ENCODE measurements at regions not wholly inside any gene's neighbourhood (a gene's known extent, or its start where the extent isn't known, plus 50 kb on each side); places are given as distances from the start of the nearest gene placed in this dataset.

- no peak overlapping the region for H3K4me3 ChIP-seq (replicated peaks; ENCODE audit: insufficient read depth, low read length)
- no peak overlapping the region for H3K27ac ChIP-seq (replicated peaks)
- TF ChIP-seq POLR2AphosphoS5 (IDR thresholded peaks at IDR 0.05; ENCODE audit: low read depth), result no peak
- TF ChIP-seq SPI1 (IDR thresholded peaks at IDR 0.05; ENCODE audit: borderline replicate concordance, low read depth), result no peak
- TF ChIP-seq, protein P1, sequence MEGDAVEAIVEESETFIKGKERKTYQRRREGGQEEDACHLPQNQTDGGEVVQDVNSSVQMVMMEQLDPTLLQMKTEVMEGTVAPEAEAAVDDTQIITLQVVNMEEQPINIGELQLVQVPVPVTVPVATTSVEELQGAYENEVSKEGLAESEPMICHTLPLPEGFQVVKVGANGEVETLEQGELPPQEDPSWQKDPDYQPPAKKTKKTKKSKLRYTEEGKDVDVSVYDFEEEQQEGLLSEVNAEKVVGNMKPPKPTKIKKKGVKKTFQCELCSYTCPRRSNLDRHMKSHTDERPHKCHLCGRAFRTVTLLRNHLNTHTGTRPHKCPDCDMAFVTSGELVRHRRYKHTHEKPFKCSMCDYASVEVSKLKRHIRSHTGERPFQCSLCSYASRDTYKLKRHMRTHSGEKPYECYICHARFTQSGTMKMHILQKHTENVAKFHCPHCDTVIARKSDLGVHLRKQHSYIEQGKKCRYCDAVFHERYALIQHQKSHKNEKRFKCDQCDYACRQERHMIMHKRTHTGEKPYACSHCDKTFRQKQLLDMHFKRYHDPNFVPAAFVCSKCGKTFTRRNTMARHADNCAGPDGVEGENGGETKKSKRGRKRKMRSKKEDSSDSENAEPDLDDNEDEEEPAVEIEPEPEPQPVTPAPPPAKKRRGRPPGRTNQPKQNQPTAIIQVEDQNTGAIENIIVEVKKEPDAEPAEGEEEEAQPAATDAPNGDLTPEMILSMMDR (IDR thresholded peaks at IDR 0.05; ENCODE audit: insufficient read depth, low read length), result no peak
- no peak for TF ChIP-seq GABPA (IDR thresholded peaks at IDR 0.05; ENCODE audit: low read depth)
- no peak for TF ChIP-seq REST (IDR thresholded peaks at IDR 0.05; ENCODE audit: insufficient replicate concordance, low read depth)
- no peak for DNase-seq (ENCODE audit: low read depth in 1 of 2, low spot score in 1 of 2)
- H3K27me3 ChIP-seq (ENCODE audit: insufficient read depth, poor library complexity, severe bottlenecking), result peaks cover 2% of the 10 kb centered on the region
Measured at GRCh38 chr1:105655032-105655431, 1401.4 kb upstream of the PRMT6 start.

- no peak for DNase-seq (ENCODE audit: low read depth in 1 of 2, low spot score in 1 of 2)
- H3K4me3 ChIP-seq (replicated peaks; ENCODE audit: insufficient read depth, low read length), result no peak overlapping the region
- no peaks in the 10 kb centered on the region for H3K27me3 ChIP-seq (ENCODE audit: insufficient read depth, poor library complexity, severe bottlenecking)
- TF ChIP-seq, protein P1 (IDR thresholded peaks at IDR 0.05; ENCODE audit: insufficient read depth, low read length), result no peak
- TF ChIP-seq POLR2AphosphoS5 (IDR thresholded peaks at IDR 0.05; ENCODE audit: low read depth), result no peak
- H3K27ac ChIP-seq (replicated peaks), result no peak overlapping the region
Measured at GRCh38 chr1:105664495-105664894, 1392.0 kb upstream of the PRMT6 start.

DNA sequence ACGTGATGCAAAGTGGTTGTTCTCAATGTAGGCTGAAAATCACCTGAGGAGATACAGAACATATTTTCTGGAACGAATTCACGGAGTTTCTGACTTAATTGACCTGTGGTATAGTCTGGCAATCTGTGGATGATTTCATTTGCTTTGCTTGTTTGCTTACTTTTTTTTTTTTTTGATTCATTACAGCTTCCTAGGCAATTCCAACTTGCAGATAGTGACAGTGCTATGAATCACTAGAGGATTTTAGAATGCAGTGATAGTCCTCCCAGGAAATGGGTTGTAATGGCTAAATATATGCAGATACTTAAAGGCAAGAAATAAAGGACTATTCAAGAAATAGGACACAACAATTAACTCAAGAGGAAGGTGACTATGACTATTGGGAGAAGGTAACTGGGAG is 1378.1 kb upstream of the PRMT6 start:
- H3K27ac ChIP-seq (replicated peaks), result no peak overlapping the region
- no peak overlapping the region for H3K4me3 ChIP-seq (replicated peaks; ENCODE audit: insufficient read depth, low read length)
- H3K27me3 ChIP-seq (ENCODE audit: insufficient read depth, poor library complexity, severe bottlenecking), result no peaks in the 10 kb centered on the region
- TF ChIP-seq SPI1 (IDR thresholded peaks at IDR 0.05; ENCODE audit: borderline replicate concordance, low read depth) (no peak), GABPA (IDR thresholded peaks at IDR 0.05; ENCODE audit: low read depth) (no peak), REST (IDR thresholded peaks at IDR 0.05; ENCODE audit: insufficient replicate concordance, low read depth) (no peak), POLR2AphosphoS5 (IDR thresholded peaks at IDR 0.05; ENCODE audit: low read depth) (no peak)
- TF ChIP-seq, protein P1 (IDR thresholded peaks at IDR 0.05; ENCODE audit: insufficient read depth, low read length), result no peak
- no peak for DNase-seq (ENCODE audit: low read depth in 1 of 2, low spot score in 1 of 2)

DNA sequence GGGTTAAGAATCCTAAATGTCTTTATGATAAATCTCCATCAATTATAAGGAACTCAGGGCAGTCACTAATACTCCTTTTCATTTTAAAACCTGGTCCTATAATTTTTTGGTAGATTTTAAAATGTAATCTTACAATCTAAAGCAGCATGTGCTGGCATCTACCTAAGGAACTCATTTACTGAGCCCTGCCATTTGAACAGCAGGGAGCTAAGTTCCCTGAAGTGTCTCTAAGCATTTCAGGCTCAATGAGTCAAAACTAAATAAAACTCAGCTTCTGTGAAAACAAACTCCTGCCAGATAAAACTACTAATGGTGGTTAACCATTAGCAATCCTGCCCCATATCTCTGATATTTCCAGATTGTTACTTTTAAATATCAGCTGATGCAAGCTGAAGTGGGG is 1371.8 kb upstream of the PRMT6 start:
- Histone ChIP-seq H3K27me3 (ENCODE audit: insufficient read depth, poor library complexity, severe bottlenecking) (no peaks in the 10 kb centered on the region), H3K4me3 (replicated peaks; ENCODE audit: insufficient read depth, low read length) (no peak overlapping the region), H3K27ac (replicated peaks) (no peak overlapping the region)
- no peak for DNase-seq (ENCODE audit: low read depth in 1 of 2, low spot score in 1 of 2)
- TF ChIP-seq POLR2AphosphoS5 (IDR thresholded peaks at IDR 0.05; ENCODE audit: low read depth), result no peak
- TF ChIP-seq, protein P1 (IDR thresholded peaks at IDR 0.05; ENCODE audit: insufficient read depth, low read length), result no peak
- no peak for TF ChIP-seq REST (IDR thresholded peaks at IDR 0.05; ENCODE audit: insufficient replicate concordance, low read depth)
- TF ChIP-seq SPI1 (IDR thresholded peaks at IDR 0.05; ENCODE audit: borderline replicate concordance, low read depth), result no peak
- no peak for TF ChIP-seq GABPA (IDR thresholded peaks at IDR 0.05; ENCODE audit: low read depth)
